ENCODE measurements at regions not wholly inside any gene's neighbourhood (a gene's known extent, or its start where the extent isn't known, plus 50 kb on each side); places are given as distances from the start of the nearest gene placed in this dataset.

DNA sequence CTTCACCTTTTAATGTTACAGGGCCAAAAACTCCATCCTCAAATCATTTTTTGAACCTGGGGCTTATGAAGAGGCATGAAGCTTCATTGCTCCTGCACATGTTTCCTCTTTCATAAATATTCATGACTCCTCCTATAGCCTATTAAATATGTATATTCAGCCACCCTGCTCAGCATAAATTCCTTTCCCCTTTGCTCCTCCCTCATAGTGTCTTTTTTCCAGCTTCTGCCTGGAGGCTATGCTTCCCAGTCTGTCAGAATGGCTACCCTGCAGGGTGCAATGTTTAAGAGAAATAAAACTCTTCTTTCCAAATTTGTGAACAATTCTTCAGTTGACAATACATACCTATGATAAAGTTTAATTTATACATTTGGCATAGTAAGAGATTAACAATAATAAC is 1082.9 kb upstream of the CDH18 start:
- TF ChIP-seq, protein P1, sequence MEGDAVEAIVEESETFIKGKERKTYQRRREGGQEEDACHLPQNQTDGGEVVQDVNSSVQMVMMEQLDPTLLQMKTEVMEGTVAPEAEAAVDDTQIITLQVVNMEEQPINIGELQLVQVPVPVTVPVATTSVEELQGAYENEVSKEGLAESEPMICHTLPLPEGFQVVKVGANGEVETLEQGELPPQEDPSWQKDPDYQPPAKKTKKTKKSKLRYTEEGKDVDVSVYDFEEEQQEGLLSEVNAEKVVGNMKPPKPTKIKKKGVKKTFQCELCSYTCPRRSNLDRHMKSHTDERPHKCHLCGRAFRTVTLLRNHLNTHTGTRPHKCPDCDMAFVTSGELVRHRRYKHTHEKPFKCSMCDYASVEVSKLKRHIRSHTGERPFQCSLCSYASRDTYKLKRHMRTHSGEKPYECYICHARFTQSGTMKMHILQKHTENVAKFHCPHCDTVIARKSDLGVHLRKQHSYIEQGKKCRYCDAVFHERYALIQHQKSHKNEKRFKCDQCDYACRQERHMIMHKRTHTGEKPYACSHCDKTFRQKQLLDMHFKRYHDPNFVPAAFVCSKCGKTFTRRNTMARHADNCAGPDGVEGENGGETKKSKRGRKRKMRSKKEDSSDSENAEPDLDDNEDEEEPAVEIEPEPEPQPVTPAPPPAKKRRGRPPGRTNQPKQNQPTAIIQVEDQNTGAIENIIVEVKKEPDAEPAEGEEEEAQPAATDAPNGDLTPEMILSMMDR (IDR thresholded peaks at IDR 0.05), result no peak
- no peak for TF ChIP-seq POLR2A (IDR thresholded peaks at IDR 0.05)
